GM12878 (cell line): ENCODE measurements at regions not wholly inside any gene's neighbourhood (a gene's known extent, or its start where the extent isn't known, plus 50 kb on each side); places are given as distances from the start of the nearest gene placed in this dataset.

Source experiments
- BHLHE40 ChIP-seq, 2 experiments: fragments of 450-650 bp in 1 of 2; IDR thresholded peaks; 2 replicates each; pipeline ENCODE4 v1.6.1; 2011 to 2017; ENCODE audit warnings: low read depth in 2 of 2, borderline replicate concordance in 1 of 2, improper control_type of control experiment in 1 of 2, low read length in 1 of 2, mild to moderate bottlenecking in 1 of 2
- JUNB ChIP-seq: IDR thresholded peaks from 2 replicates; pipeline ENCODE4 v1.6.1; 2016; ENCODE audit warnings: antibody characterized with exemption, mild to moderate bottlenecking
- NFYB ChIP-seq: IDR thresholded peaks from 2 replicates; pipeline ENCODE4 v1.6.1; 2011; ENCODE audit warnings: low read depth, mild to moderate bottlenecking, low read length, improper control_type of control experiment, moderate library complexity; ENCODE audit not compliant: insufficient read depth
- NRF1 ChIP-seq: conservative IDR thresholded peaks from 2 replicates; pipeline ENCODE4 v1.6.1; 2011; ENCODE audit warnings: mild to moderate bottlenecking, low read depth, low read length, improper control_type of control experiment
- PAX5 ChIP-seq: IDR thresholded peaks from 2 replicates; pipeline ENCODE4 v1.6.1; 2011; ENCODE audit warnings: low read depth, low read length, borderline replicate concordance
- PBX3 ChIP-seq: IDR thresholded peaks from 2 replicates; pipeline ENCODE4 v1.6.1; 2011; ENCODE audit warnings: mild to moderate bottlenecking, low read depth, low read length, moderate library complexity; ENCODE audit not compliant: insufficient replicate concordance
- POLR2A ChIP-seq: IDR thresholded peaks from 2 replicates; pipeline ENCODE4 v1.6.1; 2011; ENCODE audit warnings: low read depth, mild to moderate bottlenecking, low read length
- POLR2AphosphoS5 ChIP-seq: IDR thresholded peaks from 2 replicates; pipeline ENCODE4 v1.6.1; 2011; ENCODE audit warnings: mild to moderate bottlenecking, low read length, inconsistent platforms
- RFX5 ChIP-seq: IDR thresholded peaks from 2 replicates; pipeline ENCODE4 v1.6.1; 2011; ENCODE audit warnings: low read depth, low read length, improper control_type of control experiment
- SIN3A ChIP-seq: IDR thresholded peaks from 2 replicates; pipeline ENCODE4 v1.6.1; 2012; ENCODE audit warnings: low read depth, low read length, improper control_type of control experiment
- SMC3 ChIP-seq: IDR thresholded peaks from 2 replicates; pipeline ENCODE4 v1.6.1; 2011; ENCODE audit warnings: low read length, improper control_type of control experiment, borderline replicate concordance
- ZBTB33 ChIP-seq: fragments of 450-650 bp; IDR thresholded peaks from 2 replicates; pipeline ENCODE4 v1.6.1; 2017; ENCODE audit warnings: mild to moderate bottlenecking
- TF ChIP-seq, protein P1 (sequence below), 3 experiments: IDR thresholded peaks in 2 of 3; conservative IDR thresholded peaks in 1 of 3; 2 replicates each; pipeline ENCODE4 v1.5.1; 2011; ENCODE audit warnings: low read depth in 3 of 3, low read length in 3 of 3, mild to moderate bottlenecking in 3 of 3, control low read depth in 2 of 3, moderate library complexity in 2 of 3, inconsistent platforms in 1 of 3, mixed read lengths in 1 of 3; ENCODE audit not compliant: control insufficient read depth in 2 of 3, insufficient read depth in 1 of 3; ENCODE audit errors: extremely low read depth in 1 of 3

- TF ChIP-seq BHLHE40 (IDR thresholded peaks at IDR 0.05; ENCODE audit: borderline replicate concordance in 1 of 2, low read depth in 2 of 2, low read length in 1 of 2) (no peak), ZBTB33 (no peak), PAX5 (no peak), PBX3 (no peak), NFYB (no peak), SIN3A (no peak), JUNB (no peak), POLR2A (no peak), RFX5 (no peak), SMC3 (no peak), POLR2AphosphoS5 (no peak), NRF1 (no peak)
- TF ChIP-seq, protein P1, sequence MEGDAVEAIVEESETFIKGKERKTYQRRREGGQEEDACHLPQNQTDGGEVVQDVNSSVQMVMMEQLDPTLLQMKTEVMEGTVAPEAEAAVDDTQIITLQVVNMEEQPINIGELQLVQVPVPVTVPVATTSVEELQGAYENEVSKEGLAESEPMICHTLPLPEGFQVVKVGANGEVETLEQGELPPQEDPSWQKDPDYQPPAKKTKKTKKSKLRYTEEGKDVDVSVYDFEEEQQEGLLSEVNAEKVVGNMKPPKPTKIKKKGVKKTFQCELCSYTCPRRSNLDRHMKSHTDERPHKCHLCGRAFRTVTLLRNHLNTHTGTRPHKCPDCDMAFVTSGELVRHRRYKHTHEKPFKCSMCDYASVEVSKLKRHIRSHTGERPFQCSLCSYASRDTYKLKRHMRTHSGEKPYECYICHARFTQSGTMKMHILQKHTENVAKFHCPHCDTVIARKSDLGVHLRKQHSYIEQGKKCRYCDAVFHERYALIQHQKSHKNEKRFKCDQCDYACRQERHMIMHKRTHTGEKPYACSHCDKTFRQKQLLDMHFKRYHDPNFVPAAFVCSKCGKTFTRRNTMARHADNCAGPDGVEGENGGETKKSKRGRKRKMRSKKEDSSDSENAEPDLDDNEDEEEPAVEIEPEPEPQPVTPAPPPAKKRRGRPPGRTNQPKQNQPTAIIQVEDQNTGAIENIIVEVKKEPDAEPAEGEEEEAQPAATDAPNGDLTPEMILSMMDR (IDR thresholded peaks at IDR 0.05 in 2 of 3, conservative IDR thresholded peaks at IDR 0.05 in 1 of 3; ENCODE audit: control insufficient read depth in 2 of 3, extremely low read depth in 1 of 3, insufficient read depth in 1 of 3, low read depth in 3 of 3, low read length in 3 of 3), result no peak
These were observed 98.5 kb upstream of the TMCC3 start for GRCh38 chr12:94748726-94749421.
